ENCODE measurements at regions not wholly inside any gene's neighbourhood (a gene's known extent, or its start where the extent isn't known, plus 50 kb on each side); places are given as distances from the start of the nearest gene placed in this dataset.
A peak's percentile ranks its signal among the peaks of the same experiment; 100 is the strongest.
"Not testable (repeated sequence)": the region's sequence is repeated elsewhere in the genome, so short reads cannot be mapped to it uniquely, and the experiment has no call there.

DNA sequence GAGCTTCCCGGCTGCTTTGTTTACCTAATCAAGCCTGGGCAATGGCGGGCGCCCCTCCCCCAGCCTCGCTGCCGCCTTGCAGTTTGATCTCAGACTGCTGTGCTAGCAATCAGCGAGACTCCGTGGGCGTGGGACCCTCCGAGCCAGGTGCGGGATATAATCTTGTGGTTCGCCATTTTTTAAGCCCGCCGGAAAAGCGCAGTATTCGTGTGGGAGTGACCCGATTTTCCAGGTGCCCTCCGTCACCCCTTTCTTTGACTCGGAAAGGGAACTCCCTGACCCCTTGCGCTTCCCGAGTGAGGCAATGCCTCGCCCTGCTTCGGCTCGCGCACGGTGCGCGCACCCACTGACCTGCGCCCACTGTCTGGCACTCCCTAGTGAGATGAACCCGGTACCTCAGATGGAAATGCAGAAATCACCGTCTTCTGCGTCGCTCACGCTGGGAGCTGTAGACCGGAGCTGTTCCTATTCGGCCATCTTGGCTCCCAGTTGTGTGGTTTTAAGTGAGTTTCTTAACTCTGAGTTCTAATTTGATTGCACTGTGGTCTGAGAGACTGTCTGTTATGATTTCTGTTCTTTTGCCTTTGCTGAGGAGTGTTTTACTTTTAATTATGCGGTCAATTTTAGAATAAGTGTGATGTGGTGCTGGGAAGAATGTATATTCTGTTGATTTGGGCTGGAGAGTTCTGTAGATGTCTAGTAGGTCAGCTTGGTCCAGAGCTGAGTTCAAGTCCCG is 71.9 kb downstream of the ADCYAP1 start:
- DNase-seq, ATAC-seq: not testable (repeated sequence)
- 44% methylated on average over 3 of the region's 37 CpGs for WGBS (ENCODE audit: insufficient coverage, low coverage, low lambda C conversion rate, missing lambda C conversion rate)

DNA sequence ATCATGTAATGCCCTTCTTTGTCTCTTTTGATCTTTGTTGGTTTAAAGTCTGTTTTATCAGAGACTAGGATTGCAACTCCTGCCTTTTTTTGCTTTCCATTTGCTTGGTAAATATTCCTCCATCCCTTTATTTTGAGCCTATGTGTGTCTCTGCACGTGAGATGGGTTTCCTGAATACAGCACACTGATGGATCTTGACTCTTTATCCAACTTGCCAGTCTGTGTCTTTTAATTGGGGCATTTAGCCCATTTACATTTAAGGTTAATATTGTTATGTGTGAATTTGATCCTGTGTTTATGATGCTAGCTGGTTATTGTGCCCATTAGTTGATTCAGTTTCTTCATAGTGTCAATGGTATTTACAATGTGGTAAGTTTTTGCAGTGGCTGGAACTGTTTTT is 72.7 kb downstream of the ADCYAP1 start:
- WGBS (ENCODE audit: insufficient coverage, low coverage, low lambda C conversion rate, missing lambda C conversion rate): 20% methylated on average over 1 of the region's 1 CpG

More for the DNA sequence above, 71.9 kb downstream of the ADCYAP1 start:
- H3K9me3 ChIP-seq; H3K4me1 ChIP-seq; intact Hi-C loops (cut with DNase I); H3K36me3 ChIP-seq; H3K27ac ChIP-seq; H3K27me3 ChIP-seq: not testable (repeated sequence)
- peak overlapping the region in 1 of 3 donors; percentile 24 for H3K4me3 ChIP-seq

GRCh38 chr18:977732-978131 is 73.1 kb downstream of the ADCYAP1 start:
- WGBS (ENCODE audit: insufficient coverage, low coverage, low lambda C conversion rate, missing lambda C conversion rate): 44% methylated on average over 2 of the region's 3 CpGs
- ATAC-seq; H3K27me3 ChIP-seq; H3K9me3 ChIP-seq; H3K36me3 ChIP-seq; H3K4me1 ChIP-seq; intact Hi-C loops (cut with DNase I); DNase-seq; H3K4me3 ChIP-seq; H3K27ac ChIP-seq: not testable (repeated sequence)

More for the DNA sequence above, 72.7 kb downstream of the ADCYAP1 start:
- DNase-seq; H3K4me3 ChIP-seq; H3K9me3 ChIP-seq; H3K27me3 ChIP-seq; H3K4me1 ChIP-seq; ATAC-seq; intact Hi-C loops (cut with DNase I); H3K36me3 ChIP-seq; H3K27ac ChIP-seq: not testable (repeated sequence)

DNA sequence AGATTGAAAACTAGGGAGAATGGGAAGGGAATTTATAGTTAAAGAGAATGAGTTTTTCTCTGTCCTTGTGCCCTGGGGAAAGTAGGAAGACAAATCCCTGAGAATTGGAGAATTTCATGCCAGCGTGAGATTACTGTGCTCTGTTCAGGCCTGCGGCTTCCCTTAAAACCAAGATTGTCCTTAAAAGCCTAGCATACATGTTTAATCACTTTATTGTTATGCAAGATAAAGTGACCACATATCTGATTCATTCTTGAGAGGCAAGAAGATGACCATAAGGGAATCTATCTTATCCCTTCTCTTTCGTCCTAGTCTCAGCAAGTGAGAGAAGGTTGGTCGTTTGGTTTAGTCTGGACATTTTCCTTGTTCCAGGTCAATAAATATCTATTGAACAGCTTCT is 75.9 kb downstream of the ADCYAP1 start:
- intact Hi-C loops (cut with DNase I): no loop called here
- ATAC-seq (no peak), DNase-seq (no peak)
- no peak overlapping the region for H3K4me3 ChIP-seq
- H3K4me1 ChIP-seq: no peaks in the 10 kb centered on the region
- H3K36me3 ChIP-seq: no peaks in the 10 kb centered on the region
- no peaks in the 10 kb centered on the region for H3K9me3 ChIP-seq
- no peak overlapping the region for H3K27ac ChIP-seq
- no peaks in the 10 kb centered on the region for H3K27me3 ChIP-seq
- 59% methylated on average over 4 of the region's 4 CpGs for WGBS (ENCODE audit: insufficient coverage, low coverage, low lambda C conversion rate, missing lambda C conversion rate)
- TF ChIP-seq, protein P1, sequence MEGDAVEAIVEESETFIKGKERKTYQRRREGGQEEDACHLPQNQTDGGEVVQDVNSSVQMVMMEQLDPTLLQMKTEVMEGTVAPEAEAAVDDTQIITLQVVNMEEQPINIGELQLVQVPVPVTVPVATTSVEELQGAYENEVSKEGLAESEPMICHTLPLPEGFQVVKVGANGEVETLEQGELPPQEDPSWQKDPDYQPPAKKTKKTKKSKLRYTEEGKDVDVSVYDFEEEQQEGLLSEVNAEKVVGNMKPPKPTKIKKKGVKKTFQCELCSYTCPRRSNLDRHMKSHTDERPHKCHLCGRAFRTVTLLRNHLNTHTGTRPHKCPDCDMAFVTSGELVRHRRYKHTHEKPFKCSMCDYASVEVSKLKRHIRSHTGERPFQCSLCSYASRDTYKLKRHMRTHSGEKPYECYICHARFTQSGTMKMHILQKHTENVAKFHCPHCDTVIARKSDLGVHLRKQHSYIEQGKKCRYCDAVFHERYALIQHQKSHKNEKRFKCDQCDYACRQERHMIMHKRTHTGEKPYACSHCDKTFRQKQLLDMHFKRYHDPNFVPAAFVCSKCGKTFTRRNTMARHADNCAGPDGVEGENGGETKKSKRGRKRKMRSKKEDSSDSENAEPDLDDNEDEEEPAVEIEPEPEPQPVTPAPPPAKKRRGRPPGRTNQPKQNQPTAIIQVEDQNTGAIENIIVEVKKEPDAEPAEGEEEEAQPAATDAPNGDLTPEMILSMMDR (IDR thresholded peaks at IDR 0.05): no peak
- no peak for TF ChIP-seq POLR2A (IDR thresholded peaks at IDR 0.05)

DNA sequence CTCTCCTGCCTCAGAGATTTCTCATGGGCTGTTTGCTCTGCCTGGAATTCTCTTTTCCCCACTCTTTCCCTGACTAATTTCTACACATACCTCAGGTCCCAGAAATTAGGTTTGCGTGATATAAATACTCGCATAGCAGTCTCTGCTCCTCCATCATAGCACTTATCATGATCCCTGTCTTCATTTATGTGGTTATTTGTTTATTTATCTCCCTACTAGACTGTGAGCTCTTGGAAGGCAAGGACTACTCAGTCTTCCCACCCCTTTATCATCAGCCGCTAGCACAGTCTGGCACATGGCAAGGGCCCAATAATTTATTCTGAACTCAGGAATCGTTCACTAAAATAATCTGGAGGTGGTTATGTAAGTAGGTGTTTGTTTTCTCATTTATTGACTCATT is 79.3 kb downstream of the ADCYAP1 start:
- Histone ChIP-seq H3K9me3 (no peaks in the 10 kb centered on the region), H3K27me3 (no peaks in the 10 kb centered on the region), H3K27ac (no peak overlapping the region), H3K36me3 (no peaks in the 10 kb centered on the region), H3K4me3 (no peak overlapping the region), H3K4me1 (no peaks in the 10 kb centered on the region)
- intact Hi-C loops (cut with DNase I): no loop called here
- DNase-seq (no peak), ATAC-seq (no peak)
- TF ChIP-seq, protein P1 (IDR thresholded peaks at IDR 0.05): no peak
- TF ChIP-seq POLR2A (IDR thresholded peaks at IDR 0.05): no peak
- 73% methylated on average over 4 of the region's 4 CpGs for WGBS (ENCODE audit: insufficient coverage, low coverage, low lambda C conversion rate, missing lambda C conversion rate)

- no peaks in the 10 kb centered on the region for H3K9me3 ChIP-seq
- H3K4me1 ChIP-seq: no peaks in the 10 kb centered on the region
- H3K27ac ChIP-seq: no peak overlapping the region
- intact Hi-C loops (cut with DNase I): no loop called here
- no peaks in the 10 kb centered on the region for H3K36me3 ChIP-seq
- ATAC-seq (no peak), DNase-seq (no peak)
- TF ChIP-seq, protein P1 (IDR thresholded peaks at IDR 0.05): no peak
- TF ChIP-seq POLR2A (IDR thresholded peaks at IDR 0.05): no peak
- 30% methylated on average over 6 of the region's 6 CpGs for WGBS (ENCODE audit: insufficient coverage, low coverage, low lambda C conversion rate, missing lambda C conversion rate)
- H3K27me3 ChIP-seq: no peaks in the 10 kb centered on the region
- no peak overlapping the region for H3K4me3 ChIP-seq
Measured at GRCh38 chr18:985212-985661, 80.6 kb downstream of the ADCYAP1 start.

Data from right lobe of liver (tissue), 6 donors.